ENCODE measurements at regions not wholly inside any gene's neighbourhood (a gene's known extent, or its start where the extent isn't known, plus 50 kb on each side); places are given as distances from the start of the nearest gene placed in this dataset.

- no peak for TF ChIP-seq CTCF (IDR thresholded peaks at IDR 0.05)
- no peak for TF ChIP-seq POLR2A (IDR thresholded peaks at IDR 0.05)
Observed at GRCh38 chr3:124209426-124209825, 217.5 kb upstream of the ROPN1 start.

Measured in Peyer's patch (tissue), 4 donors.